ENCODE measurements at regions not wholly inside any gene's neighbourhood (a gene's known extent, or its start where the extent isn't known, plus 50 kb on each side); places are given as distances from the start of the nearest gene placed in this dataset.

DNA sequence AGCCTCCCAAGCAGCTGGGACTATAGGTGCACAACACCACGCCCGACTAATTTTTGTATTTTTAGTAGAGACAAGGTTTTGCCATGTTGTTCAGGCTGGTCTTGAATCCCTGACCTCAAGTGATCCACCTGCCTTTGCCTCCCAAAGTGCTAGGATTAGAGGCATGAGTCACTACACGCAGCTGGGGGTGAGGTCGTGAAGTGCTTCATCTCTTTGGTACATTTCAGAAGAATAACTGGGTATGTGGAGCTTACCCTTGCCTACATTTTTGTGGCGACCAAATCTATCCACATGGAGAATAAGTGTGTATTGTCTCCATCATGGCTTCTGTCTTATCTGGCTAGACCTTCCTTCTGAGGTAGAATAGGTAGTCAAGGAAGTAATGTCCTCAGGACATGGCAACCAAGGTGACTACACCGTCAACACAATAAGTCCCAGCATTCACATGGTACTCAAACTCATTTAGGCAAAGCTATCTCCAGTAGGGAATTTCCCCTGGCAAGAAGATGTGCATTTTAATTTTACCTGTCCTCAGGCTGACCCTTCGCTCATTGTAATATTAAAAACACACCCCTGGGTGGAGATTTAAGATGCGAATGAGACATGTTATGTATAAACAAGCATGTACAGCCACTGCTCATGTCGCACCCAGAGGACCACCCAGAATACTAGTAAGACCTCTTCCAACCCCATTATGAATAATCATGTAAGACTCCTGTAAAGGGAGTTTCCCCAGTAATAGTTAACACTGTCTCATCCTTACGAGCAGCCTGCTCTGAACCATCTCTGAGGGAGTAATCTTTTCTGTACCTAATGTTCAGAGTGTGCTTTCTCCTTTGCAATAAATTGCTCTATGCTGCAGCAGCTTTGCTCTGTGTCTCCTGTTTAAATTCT is 1173.2 kb downstream of the TAF11L14 start:
- no peak overlapping the region for H3K27ac ChIP-seq
- H4K20me1 ChIP-seq (ENCODE audit: insufficient read depth, poor library complexity, severe bottlenecking): no peaks in the 10 kb centered on the region
- no peaks in the 10 kb centered on the region for H3K36me3 ChIP-seq (replicated peaks; ENCODE audit: insufficient read depth, low read depth)
- no peaks in the 10 kb centered on the region for H3K79me2 ChIP-seq
- no peak overlapping the region for H3K4me3 ChIP-seq
- TF ChIP-seq EZH2phosphoT487 (IDR thresholded peaks at IDR 0.05; ENCODE audit: low read depth, severe bottlenecking, unreplicated experiment) (no peak), EZH2 (IDR thresholded peaks at IDR 0.05; ENCODE audit: borderline replicate concordance) (no peak)
- TF ChIP-seq, protein P1, sequence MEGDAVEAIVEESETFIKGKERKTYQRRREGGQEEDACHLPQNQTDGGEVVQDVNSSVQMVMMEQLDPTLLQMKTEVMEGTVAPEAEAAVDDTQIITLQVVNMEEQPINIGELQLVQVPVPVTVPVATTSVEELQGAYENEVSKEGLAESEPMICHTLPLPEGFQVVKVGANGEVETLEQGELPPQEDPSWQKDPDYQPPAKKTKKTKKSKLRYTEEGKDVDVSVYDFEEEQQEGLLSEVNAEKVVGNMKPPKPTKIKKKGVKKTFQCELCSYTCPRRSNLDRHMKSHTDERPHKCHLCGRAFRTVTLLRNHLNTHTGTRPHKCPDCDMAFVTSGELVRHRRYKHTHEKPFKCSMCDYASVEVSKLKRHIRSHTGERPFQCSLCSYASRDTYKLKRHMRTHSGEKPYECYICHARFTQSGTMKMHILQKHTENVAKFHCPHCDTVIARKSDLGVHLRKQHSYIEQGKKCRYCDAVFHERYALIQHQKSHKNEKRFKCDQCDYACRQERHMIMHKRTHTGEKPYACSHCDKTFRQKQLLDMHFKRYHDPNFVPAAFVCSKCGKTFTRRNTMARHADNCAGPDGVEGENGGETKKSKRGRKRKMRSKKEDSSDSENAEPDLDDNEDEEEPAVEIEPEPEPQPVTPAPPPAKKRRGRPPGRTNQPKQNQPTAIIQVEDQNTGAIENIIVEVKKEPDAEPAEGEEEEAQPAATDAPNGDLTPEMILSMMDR (IDR thresholded peaks at IDR 0.05; ENCODE audit: poor library complexity): no peak
- no peak overlapping the region for H2AFZ ChIP-seq
- no peaks in the 10 kb centered on the region for H3K4me1 ChIP-seq (ENCODE audit: insufficient read depth)
- no peak for DNase-seq (ENCODE audit: low spot score)
- H3K9me2 ChIP-seq (replicated peaks; ENCODE audit: insufficient read depth): no peaks in the 10 kb centered on the region
- 88% methylated on average over 10 of the region's 10 CpGs for WGBS (ENCODE audit: low lambda C conversion rate, missing lambda C conversion rate)
- H3K4me2 ChIP-seq: no peak overlapping the region
- H3K27me3 ChIP-seq: no peaks in the 10 kb centered on the region
- H3K9me3 ChIP-seq (ENCODE audit: low read depth): no peaks in the 10 kb centered on the region

DNA sequence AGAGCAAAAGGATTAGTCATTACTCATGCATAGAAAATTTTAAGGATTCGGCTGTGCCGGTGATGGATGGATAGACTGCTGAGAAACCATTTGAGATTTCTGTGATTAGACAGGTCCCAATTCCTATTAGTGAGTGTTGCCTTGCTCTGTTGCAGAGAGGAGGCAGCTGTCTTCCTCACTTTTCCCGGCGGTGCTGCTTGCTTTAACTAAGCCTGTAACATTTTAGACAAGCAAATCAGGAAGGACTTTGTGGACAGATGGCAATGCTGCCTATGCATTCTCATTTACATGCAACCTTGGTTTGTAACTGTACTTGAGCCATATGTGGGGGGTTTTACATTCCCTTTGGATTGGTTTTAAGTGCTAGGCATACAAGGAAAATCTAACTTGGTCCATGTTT is 1176.3 kb downstream of the CDH18 start:
- no peaks in the 10 kb centered on the region for H3K27me3 ChIP-seq
- no peak overlapping the region for H3K4me2 ChIP-seq
- H3K79me2 ChIP-seq: no peaks in the 10 kb centered on the region
- TF ChIP-seq, protein P1 (IDR thresholded peaks at IDR 0.05; ENCODE audit: poor library complexity): no peak
- TF ChIP-seq EZH2 (IDR thresholded peaks at IDR 0.05; ENCODE audit: borderline replicate concordance) (no peak), EZH2phosphoT487 (IDR thresholded peaks at IDR 0.05; ENCODE audit: low read depth, severe bottlenecking, unreplicated experiment) (no peak)
- no peak for DNase-seq (ENCODE audit: low spot score)
- no peak overlapping the region for H3K27ac ChIP-seq
- H3K36me3 ChIP-seq (replicated peaks; ENCODE audit: insufficient read depth, low read depth): no peaks in the 10 kb centered on the region
- no peak overlapping the region for H3K4me3 ChIP-seq
- 61% methylated on average over 4 of the region's 4 CpGs for WGBS (ENCODE audit: low lambda C conversion rate, missing lambda C conversion rate)
- H3K9me2 ChIP-seq (replicated peaks; ENCODE audit: insufficient read depth): no peaks in the 10 kb centered on the region
- no peaks in the 10 kb centered on the region for H3K9me3 ChIP-seq (ENCODE audit: low read depth)
- H4K20me1 ChIP-seq (ENCODE audit: insufficient read depth, poor library complexity, severe bottlenecking): no peaks in the 10 kb centered on the region
- no peaks in the 10 kb centered on the region for H3K4me1 ChIP-seq (ENCODE audit: insufficient read depth)
- H2AFZ ChIP-seq: no peak overlapping the region

DNA sequence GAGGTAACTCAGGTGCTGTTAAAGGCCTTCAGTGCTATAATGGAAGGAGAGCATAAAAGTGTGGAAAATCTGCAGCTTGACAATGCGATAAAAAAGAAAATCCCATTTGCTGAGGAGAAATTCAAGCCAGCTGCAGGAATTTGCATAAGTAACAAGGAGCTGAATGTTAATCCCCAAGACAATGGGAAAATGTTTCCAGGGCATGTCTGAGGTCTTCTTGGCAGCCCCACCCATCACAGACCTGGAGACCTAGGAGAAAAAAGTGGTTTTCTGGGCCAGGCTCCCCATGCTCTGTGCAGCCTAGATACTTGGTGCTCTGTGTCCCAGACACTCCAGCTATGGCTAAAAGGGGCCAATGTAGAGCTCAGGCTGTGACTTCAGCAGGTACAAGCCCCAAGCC is 1159.6 kb downstream of the CDH18 start:
- H3K4me1 ChIP-seq (ENCODE audit: insufficient read depth): no peaks in the 10 kb centered on the region
- 90% methylated on average over 1 of the region's 1 CpG for WGBS (ENCODE audit: low lambda C conversion rate, missing lambda C conversion rate)
- no peak for DNase-seq (ENCODE audit: low spot score)
- H3K27me3 ChIP-seq: no peaks in the 10 kb centered on the region
- H3K27ac ChIP-seq: no peak overlapping the region
- no peaks in the 10 kb centered on the region for H3K9me2 ChIP-seq (replicated peaks; ENCODE audit: insufficient read depth)
- H2AFZ ChIP-seq: no peak overlapping the region
- H3K79me2 ChIP-seq: no peaks in the 10 kb centered on the region
- no peaks in the 10 kb centered on the region for H4K20me1 ChIP-seq (ENCODE audit: insufficient read depth, poor library complexity, severe bottlenecking)
- no peaks in the 10 kb centered on the region for H3K9me3 ChIP-seq (ENCODE audit: low read depth)
- no peak overlapping the region for H3K4me3 ChIP-seq
- H3K36me3 ChIP-seq (replicated peaks; ENCODE audit: insufficient read depth, low read depth): no peaks in the 10 kb centered on the region
- TF ChIP-seq EZH2phosphoT487 (IDR thresholded peaks at IDR 0.05; ENCODE audit: low read depth, severe bottlenecking, unreplicated experiment): no peak
- no peak overlapping the region for H3K4me2 ChIP-seq

DNA sequence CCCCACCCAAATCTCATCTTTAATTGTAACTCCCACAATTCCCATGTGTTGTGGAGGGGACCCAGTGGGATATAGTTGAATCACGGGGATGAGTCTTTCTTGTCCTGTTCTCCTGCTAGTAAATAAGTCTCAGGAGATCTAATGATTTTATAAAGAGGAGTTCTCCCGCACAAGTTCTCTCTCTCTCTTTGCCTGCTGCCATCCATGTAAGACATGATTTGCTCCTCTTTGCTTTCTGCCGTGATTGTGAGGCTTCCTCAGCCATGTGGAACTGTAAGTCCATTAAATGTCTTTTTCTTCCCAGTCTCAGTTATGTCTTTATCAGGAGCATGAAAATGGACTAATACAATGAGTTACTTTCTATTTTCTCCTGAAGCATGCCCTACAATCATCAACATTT is 1158.5 kb downstream of the CDH18 start:
- H3K9me2 ChIP-seq (replicated peaks; ENCODE audit: insufficient read depth): no peaks in the 10 kb centered on the region
- H3K36me3 ChIP-seq (replicated peaks; ENCODE audit: insufficient read depth, low read depth): no peaks in the 10 kb centered on the region
- H3K27ac ChIP-seq: no peak overlapping the region
- H2AFZ ChIP-seq: no peak overlapping the region
- no peak overlapping the region for H3K4me3 ChIP-seq
- TF ChIP-seq EZH2phosphoT487 (IDR thresholded peaks at IDR 0.05; ENCODE audit: low read depth, severe bottlenecking, unreplicated experiment): no peak
- no peak for TF ChIP-seq EZH2 (IDR thresholded peaks at IDR 0.05; ENCODE audit: borderline replicate concordance)
- TF ChIP-seq, protein P1 (IDR thresholded peaks at IDR 0.05; ENCODE audit: poor library complexity): no peak
- no peaks in the 10 kb centered on the region for H3K4me1 ChIP-seq (ENCODE audit: insufficient read depth)
- WGBS (ENCODE audit: low lambda C conversion rate, missing lambda C conversion rate): 82% methylated on average over 3 of the region's 3 CpGs
- no peaks in the 10 kb centered on the region for H3K79me2 ChIP-seq
- H3K4me2 ChIP-seq: no peak overlapping the region
- H3K27me3 ChIP-seq: no peaks in the 10 kb centered on the region
- DNase-seq (ENCODE audit: low spot score): no peak
- H3K9me3 ChIP-seq (ENCODE audit: low read depth): no peaks in the 10 kb centered on the region
- H4K20me1 ChIP-seq (ENCODE audit: insufficient read depth, poor library complexity, severe bottlenecking): no peaks in the 10 kb centered on the region
